Right lobe of liver (tissue), 4 donors: ENCODE measurements at regions not wholly inside any gene's neighbourhood (a gene's known extent, or its start where the extent isn't known, plus 50 kb on each side); places are given as distances from the start of the nearest gene placed in this dataset.

Experiments used
- CTCF ChIP-seq, 4 donors: fragments of 200-600 bp in 3 of 4; fragments of 450-650 bp in 1 of 4; IDR thresholded peaks; one replicate each; pipeline versions ENCODE4 v1.5.1 to v1.8.0; 2016 to 2022; ENCODE audit warnings: antibody characterized with exemption in 4 of 4, mild to moderate bottlenecking in 2 of 4
- POLR2A ChIP-seq: fragments of 450-650 bp; IDR thresholded peaks from one replicate; pipeline ENCODE4 v1.6.1; 2017; ENCODE audit warnings: antibody characterized with exemption, mild to moderate bottlenecking
- donor health status: DM: no; HTN: no; CAD: no.
- donor health status: DM: no; HTN: no; CAD: no.
- donor health status: DM: no; HTN: yes; CAD: no.

- no peak for TF ChIP-seq CTCF (IDR thresholded peaks at IDR 0.05)
- TF ChIP-seq POLR2A: no peak
Measured at GRCh38 chr1:71179997-71180396, 99.2 kb upstream of the ZRANB2 start.
